Fibroblast of lung (primary cell): ENCODE measurements at regions not wholly inside any gene's neighbourhood (a gene's known extent, or its start where the extent isn't known, plus 50 kb on each side); places are given as distances from the start of the nearest gene placed in this dataset.
A peak's percentile ranks its signal among the peaks of the same experiment; 100 is the strongest.

Source experiments
- DNase-seq, 2 donors: peaks; one replicate each; pipeline versions ENCODE4 v3.0.0 to v3.0.0-alpha.2; 2010; ENCODE audit warnings: low read depth in 2 of 2
- H2AFZ ChIP-seq: 2 replicates; pipeline ENCODE4 v1.5.1; 2012; ENCODE audit warnings: low read length, control low read depth, inconsistent platforms
- H3K27ac ChIP-seq: 2 replicates; pipeline ENCODE4 v1.5.1; 2011; ENCODE audit warnings: low read length, control low read depth; ENCODE audit not compliant: insufficient read depth
- H3K27me3 ChIP-seq: 2 replicates; pipeline ENCODE4 v1.5.1; 2011; ENCODE audit warnings: mild to moderate bottlenecking, low read length; ENCODE audit not compliant: control insufficient read depth, insufficient read depth
- H3K36me3 ChIP-seq: 2 replicates; pipeline ENCODE4 v1.5.1; 2011; ENCODE audit warnings: low read length; ENCODE audit not compliant: control insufficient read depth, insufficient read depth
- H3K4me1 ChIP-seq: 2 replicates; pipeline ENCODE4 v1.5.1; 2011; ENCODE audit warnings: low read length; ENCODE audit not compliant: control insufficient read depth, insufficient read depth; ENCODE audit errors: extremely low read depth
- H3K4me2 ChIP-seq: 2 replicates; pipeline ENCODE4 v1.5.1; 2011; ENCODE audit warnings: low read length, control low read depth; ENCODE audit not compliant: insufficient read depth; ENCODE audit errors: extremely low read depth
- H3K4me3 ChIP-seq, 4 experiments: fragments of 200-600 bp in 1 of 4; sonication (generic) in 1 of 4; replicated peaks in 1 of 4; 2 replicates each; pipeline ENCODE4 v1.5.1; 2011 to 2016; ENCODE audit warnings: low read length in 4 of 4, low read depth in 3 of 4, mild to moderate bottlenecking in 3 of 4, control low read depth in 2 of 4, inconsistent platforms in 1 of 4, mixed read lengths in 1 of 4; ENCODE audit not compliant: insufficient read depth in 1 of 4; ENCODE audit errors: control extremely low read depth in 1 of 4
- H3K79me2 ChIP-seq: 2 replicates; pipeline ENCODE4 v1.5.1; 2012; ENCODE audit warnings: mild to moderate bottlenecking, low read length, inconsistent platforms; ENCODE audit not compliant: control insufficient read depth, insufficient read depth
- H3K9ac ChIP-seq: 2 replicates; pipeline ENCODE4 v1.5.1; 2011; ENCODE audit warnings: mild to moderate bottlenecking, low read length, control low read depth; ENCODE audit not compliant: insufficient read depth
- H3K9me3 ChIP-seq: 2 replicates; pipeline ENCODE4 v1.5.1; 2012; ENCODE audit warnings: low read depth, low read length; ENCODE audit not compliant: control insufficient read depth, insufficient read depth
- H4K20me1 ChIP-seq: 2 replicates; pipeline ENCODE4 v1.5.1; 2011; ENCODE audit warnings: low read length; ENCODE audit not compliant: control insufficient read depth, insufficient read depth; ENCODE audit errors: extremely low read depth
- EZH2 ChIP-seq: IDR thresholded peaks from 2 replicates; pipeline ENCODE4 v1.5.1; 2012; ENCODE audit warnings: low read length, control low read depth, mild to moderate bottlenecking; ENCODE audit errors: missing control alignments
- TF ChIP-seq, protein P1 (sequence below), 2 donors: IDR thresholded peaks in 1 of 2; conservative IDR thresholded peaks in 1 of 2; 1 replicate in 1 of 2; 2 replicates in 1 of 2; pipeline ENCODE4 v1.5.1; 2011 to 2012; ENCODE audit warnings: low read length in 2 of 2, control low read depth in 1 of 2, inconsistent platforms in 1 of 2, low read depth in 1 of 2, mild to moderate bottlenecking in 1 of 2

DNA sequence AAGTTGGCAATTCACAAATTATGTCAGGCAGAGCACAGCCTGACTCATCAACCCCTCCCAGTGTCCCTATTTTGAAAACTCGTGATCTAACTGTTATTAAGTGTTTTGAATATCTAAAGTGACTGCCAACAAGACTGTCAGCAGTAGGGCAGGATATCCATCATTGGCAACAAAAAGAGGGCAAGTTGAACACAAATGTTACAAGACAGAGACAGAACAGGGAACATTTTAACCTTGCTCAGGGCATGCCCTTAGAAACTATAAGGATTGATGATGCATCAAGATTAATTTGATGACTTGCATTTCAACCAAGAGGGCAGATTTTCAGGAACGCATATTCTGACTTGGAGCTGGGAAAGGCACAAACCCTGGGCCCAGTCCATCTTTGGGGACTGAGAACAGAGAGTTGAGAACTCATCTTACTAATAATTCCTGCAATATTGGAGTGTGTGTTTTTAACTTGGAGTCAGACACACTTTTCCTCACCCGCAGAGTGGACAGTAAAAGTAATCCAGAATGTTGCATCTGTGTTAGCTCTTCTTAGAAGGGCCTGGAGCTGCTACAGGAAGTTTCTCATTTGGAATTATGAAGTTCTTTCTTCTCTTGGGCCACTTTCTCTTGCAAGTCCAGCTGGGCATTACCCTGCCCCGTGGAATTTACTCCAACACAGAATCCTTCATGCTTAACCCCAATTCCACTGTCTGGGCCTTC lies 317.2 kb downstream of the LTN1 start:
- no peaks in the 10 kb centered on the region for H3K9me3 ChIP-seq
- no peak overlapping the region for H3K27ac ChIP-seq
- H3K27me3 ChIP-seq, result no peaks in the 10 kb centered on the region
- H4K20me1 ChIP-seq, result no peaks in the 10 kb centered on the region
- TF ChIP-seq EZH2, result no peak
- TF ChIP-seq, protein P1, sequence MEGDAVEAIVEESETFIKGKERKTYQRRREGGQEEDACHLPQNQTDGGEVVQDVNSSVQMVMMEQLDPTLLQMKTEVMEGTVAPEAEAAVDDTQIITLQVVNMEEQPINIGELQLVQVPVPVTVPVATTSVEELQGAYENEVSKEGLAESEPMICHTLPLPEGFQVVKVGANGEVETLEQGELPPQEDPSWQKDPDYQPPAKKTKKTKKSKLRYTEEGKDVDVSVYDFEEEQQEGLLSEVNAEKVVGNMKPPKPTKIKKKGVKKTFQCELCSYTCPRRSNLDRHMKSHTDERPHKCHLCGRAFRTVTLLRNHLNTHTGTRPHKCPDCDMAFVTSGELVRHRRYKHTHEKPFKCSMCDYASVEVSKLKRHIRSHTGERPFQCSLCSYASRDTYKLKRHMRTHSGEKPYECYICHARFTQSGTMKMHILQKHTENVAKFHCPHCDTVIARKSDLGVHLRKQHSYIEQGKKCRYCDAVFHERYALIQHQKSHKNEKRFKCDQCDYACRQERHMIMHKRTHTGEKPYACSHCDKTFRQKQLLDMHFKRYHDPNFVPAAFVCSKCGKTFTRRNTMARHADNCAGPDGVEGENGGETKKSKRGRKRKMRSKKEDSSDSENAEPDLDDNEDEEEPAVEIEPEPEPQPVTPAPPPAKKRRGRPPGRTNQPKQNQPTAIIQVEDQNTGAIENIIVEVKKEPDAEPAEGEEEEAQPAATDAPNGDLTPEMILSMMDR (conservative IDR thresholded peaks at IDR 0.05 in 1 of 2, IDR thresholded peaks at IDR 0.05 in 1 of 2; ENCODE audit: low read depth in 1 of 2, low read length in 2 of 2), result no peak
- DNase-seq, result peak; percentile 51 to 79
- no peaks in the 10 kb centered on the region for H3K36me3 ChIP-seq
- no peak overlapping the region for H3K4me2 ChIP-seq
- H3K9ac ChIP-seq, result no peak overlapping the region
- no peak overlapping the region for H3K4me3 ChIP-seq
- no peak overlapping the region for H2AFZ ChIP-seq
- peaks cover 2% of the 10 kb centered on the region for H3K4me1 ChIP-seq
- no peaks in the 10 kb centered on the region for H3K79me2 ChIP-seq

DNA sequence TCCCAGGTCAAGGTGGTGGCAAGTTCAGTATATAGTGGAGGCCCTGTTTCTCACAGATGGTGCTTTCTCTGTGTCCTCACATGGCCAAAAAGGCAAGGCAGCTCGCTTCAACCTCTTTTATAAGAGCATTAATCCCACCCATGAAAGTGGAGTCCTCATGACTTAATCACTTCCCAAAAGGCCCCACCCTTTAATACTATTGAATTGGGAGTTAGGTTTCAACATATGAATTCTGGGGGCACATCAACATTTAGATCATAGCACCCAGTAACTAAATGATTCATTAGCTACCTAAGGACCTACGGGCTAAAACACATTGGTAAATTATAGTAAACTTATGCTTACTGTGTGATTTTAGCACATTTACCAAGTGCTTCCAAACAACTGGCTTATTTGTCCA lies 317.9 kb downstream of the LTN1 start:
- TF ChIP-seq, protein P1 (conservative IDR thresholded peaks at IDR 0.05 in 1 of 2, IDR thresholded peaks at IDR 0.05 in 1 of 2; ENCODE audit: low read depth in 1 of 2, low read length in 2 of 2), result no peak
- no peak for TF ChIP-seq EZH2
- Histone ChIP-seq H3K9ac (no peak overlapping the region), H3K36me3 (no peaks in the 10 kb centered on the region), H2AFZ (no peak overlapping the region), H3K9me3 (no peaks in the 10 kb centered on the region), H3K27ac (no peak overlapping the region), H3K4me3 (no peak overlapping the region), H3K4me2 (no peak overlapping the region), H3K27me3 (no peaks in the 10 kb centered on the region), H3K79me2 (no peaks in the 10 kb centered on the region), H3K4me1 (peaks cover 2% of the 10 kb centered on the region), H4K20me1 (no peaks in the 10 kb centered on the region)
- DNase-seq, result no peak

DNA sequence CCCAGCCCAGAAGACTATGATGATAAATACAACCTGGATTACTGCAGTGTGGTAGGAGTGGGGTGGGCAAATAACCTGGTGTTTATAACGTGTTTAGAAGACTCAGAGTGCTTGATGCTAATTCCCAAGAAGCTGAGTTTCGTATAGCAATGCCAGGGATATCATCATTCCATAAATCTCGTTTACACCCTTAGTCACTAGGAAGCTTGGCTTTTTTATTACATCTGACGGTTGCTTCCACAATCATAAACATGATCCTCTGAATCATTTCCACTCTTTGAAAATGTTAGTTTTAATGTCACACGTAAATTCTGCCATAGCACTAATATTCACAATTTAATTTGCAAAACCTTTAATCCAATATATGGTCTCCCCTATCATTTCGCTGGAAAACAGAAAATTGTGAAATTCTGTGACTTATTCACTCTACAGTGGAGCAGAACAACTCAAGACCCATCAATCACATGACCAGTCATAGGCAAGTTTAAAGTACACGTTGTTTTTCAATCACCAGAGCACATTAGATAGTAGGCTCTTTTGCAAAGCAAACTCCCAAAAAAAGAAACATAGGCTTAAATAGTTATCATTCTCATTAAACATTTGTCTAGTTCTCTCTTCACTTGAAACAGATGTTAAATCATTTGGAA lies 321.0 kb downstream of the LTN1 start:
- Histone ChIP-seq H3K4me2 (no peak overlapping the region), H3K36me3 (no peaks in the 10 kb centered on the region)
- no peak for TF ChIP-seq EZH2
- TF ChIP-seq, protein P1 (conservative IDR thresholded peaks at IDR 0.05 in 1 of 2, IDR thresholded peaks at IDR 0.05 in 1 of 2; ENCODE audit: low read depth in 1 of 2, low read length in 2 of 2), result no peak

More for the DNA sequence above, 321.0 kb downstream of the LTN1 start:
- Histone ChIP-seq H2AFZ (no peak overlapping the region), H3K9ac (no peak overlapping the region), H3K27ac (no peak overlapping the region), H3K4me3 (no peak overlapping the region), H3K9me3 (no peaks in the 10 kb centered on the region), H3K79me2 (no peaks in the 10 kb centered on the region), H4K20me1 (no peaks in the 10 kb centered on the region), H3K4me1 (peaks cover 2% of the 10 kb centered on the region), H3K27me3 (no peaks in the 10 kb centered on the region)
- DNase-seq, result peak in 1 of 2 donors; percentile 65
